ENCODE measurements at regions not wholly inside any gene's neighbourhood (a gene's known extent, or its start where the extent isn't known, plus 50 kb on each side); places are given as distances from the start of the nearest gene placed in this dataset.
A peak's percentile ranks its signal among the peaks of the same experiment; 100 is the strongest.

GRCh38 chr6:159615918-159616317, 77.1 kb downstream of the SOD2 start:
- Histone ChIP-seq H3K4me1 (ENCODE audit: control insufficient read depth, extremely low read depth, insufficient read depth, low read length) (no peaks in the 10 kb centered on the region), H3K9me3 (ENCODE audit: control insufficient read depth, insufficient read depth, low read depth, low read length) (no peaks in the 10 kb centered on the region), H2AFZ (ENCODE audit: low read length) (no peak overlapping the region), H3K27ac (ENCODE audit: insufficient read depth, low read length) (no peak overlapping the region), H3K4me2 (ENCODE audit: extremely low read depth, insufficient read depth, low read length) (no peak overlapping the region), H4K20me1 (ENCODE audit: control insufficient read depth, extremely low read depth, insufficient read depth, low read length) (no peaks in the 10 kb centered on the region), H3K27me3 (ENCODE audit: control insufficient read depth, insufficient read depth, low read length) (no peaks in the 10 kb centered on the region), H3K4me3 (replicated peaks in 1 of 4; ENCODE audit: control extremely low read depth in 1 of 4, insufficient read depth in 1 of 4, low read depth in 3 of 4, low read length in 4 of 4) (no peak overlapping the region), H3K36me3 (ENCODE audit: control insufficient read depth, insufficient read depth, low read length) (no peaks in the 10 kb centered on the region), H3K9ac (ENCODE audit: insufficient read depth, low read length) (no peak overlapping the region), H3K79me2 (ENCODE audit: control insufficient read depth, insufficient read depth, low read length) (no peaks in the 10 kb centered on the region)
- no peak for DNase-seq (ENCODE audit: low read depth in 2 of 2)
- TF ChIP-seq CTCF (conservative IDR thresholded peaks at IDR 0.05 in 1 of 2, IDR thresholded peaks at IDR 0.05 in 1 of 2; ENCODE audit: low read depth in 1 of 2, low read length in 2 of 2) (no peak), EZH2 (IDR thresholded peaks at IDR 0.05; ENCODE audit: low read length, missing control alignments) (no peak)

GRCh38 chr6:159610881-159611280, 82.2 kb downstream of the SOD2 start:
- H3K9me3 ChIP-seq (ENCODE audit: control insufficient read depth, insufficient read depth, low read depth, low read length): no peaks in the 10 kb centered on the region
- no peak overlapping the region for H3K27ac ChIP-seq (ENCODE audit: insufficient read depth, low read length)
- H3K4me2 ChIP-seq (ENCODE audit: extremely low read depth, insufficient read depth, low read length): no peak overlapping the region
- H3K4me3 ChIP-seq (replicated peaks in 1 of 4; ENCODE audit: control extremely low read depth in 1 of 4, insufficient read depth in 1 of 4, low read depth in 3 of 4, low read length in 4 of 4): no peak overlapping the region
- no peak overlapping the region for H2AFZ ChIP-seq (ENCODE audit: low read length)
- no peak for DNase-seq (ENCODE audit: low read depth in 2 of 2)
- H3K79me2 ChIP-seq (ENCODE audit: control insufficient read depth, insufficient read depth, low read length): no peaks in the 10 kb centered on the region
- H3K27me3 ChIP-seq (ENCODE audit: control insufficient read depth, insufficient read depth, low read length): no peaks in the 10 kb centered on the region
- no peaks in the 10 kb centered on the region for H3K4me1 ChIP-seq (ENCODE audit: control insufficient read depth, extremely low read depth, insufficient read depth, low read length)
- TF ChIP-seq EZH2 (IDR thresholded peaks at IDR 0.05; ENCODE audit: low read length, missing control alignments) (no peak), CTCF (conservative IDR thresholded peaks at IDR 0.05 in 1 of 2, IDR thresholded peaks at IDR 0.05 in 1 of 2; ENCODE audit: low read depth in 1 of 2, low read length in 2 of 2) (no peak)
- no peak overlapping the region for H3K9ac ChIP-seq (ENCODE audit: insufficient read depth, low read length)
- no peaks in the 10 kb centered on the region for H4K20me1 ChIP-seq (ENCODE audit: control insufficient read depth, extremely low read depth, insufficient read depth, low read length)
- H3K36me3 ChIP-seq (ENCODE audit: control insufficient read depth, insufficient read depth, low read length): no peaks in the 10 kb centered on the region

- no peaks in the 10 kb centered on the region for H3K79me2 ChIP-seq (ENCODE audit: control insufficient read depth, insufficient read depth, low read length)
- no peak overlapping the region for H3K4me3 ChIP-seq (replicated peaks in 1 of 4; ENCODE audit: control extremely low read depth in 1 of 4, insufficient read depth in 1 of 4, low read depth in 3 of 4, low read length in 4 of 4)
- H3K9me3 ChIP-seq (ENCODE audit: control insufficient read depth, insufficient read depth, low read depth, low read length): no peaks in the 10 kb centered on the region
- H3K36me3 ChIP-seq (ENCODE audit: control insufficient read depth, insufficient read depth, low read length): no peaks in the 10 kb centered on the region
- H4K20me1 ChIP-seq (ENCODE audit: control insufficient read depth, extremely low read depth, insufficient read depth, low read length): no peaks in the 10 kb centered on the region
- DNase-seq (ENCODE audit: low read depth in 2 of 2): peak in 1 of 2 donors; percentile 3
- H3K4me2 ChIP-seq (ENCODE audit: extremely low read depth, insufficient read depth, low read length): no peak overlapping the region
- no peak overlapping the region for H3K9ac ChIP-seq (ENCODE audit: insufficient read depth, low read length)
- H2AFZ ChIP-seq (ENCODE audit: low read length): no peak overlapping the region
- no peaks in the 10 kb centered on the region for H3K4me1 ChIP-seq (ENCODE audit: control insufficient read depth, extremely low read depth, insufficient read depth, low read length)
- no peaks in the 10 kb centered on the region for H3K27me3 ChIP-seq (ENCODE audit: control insufficient read depth, insufficient read depth, low read length)
- TF ChIP-seq CTCF (conservative IDR thresholded peaks at IDR 0.05 in 1 of 2, IDR thresholded peaks at IDR 0.05 in 1 of 2; ENCODE audit: low read depth in 1 of 2, low read length in 2 of 2) (no peak), EZH2 (IDR thresholded peaks at IDR 0.05; ENCODE audit: low read length, missing control alignments) (no peak)
- H3K27ac ChIP-seq (ENCODE audit: insufficient read depth, low read length): no peak overlapping the region
These were observed 83.3 kb downstream of the SOD2 start for GRCh38 chr6:159609652-159610178.
